Liver (tissue), 3 donors: ENCODE measurements at regions not wholly inside any gene's neighbourhood (a gene's known extent, or its start where the extent isn't known, plus 50 kb on each side); places are given as distances from the start of the nearest gene placed in this dataset.

Source experiments
- CTCF ChIP-seq: fragments of 150-350 bp; IDR thresholded peaks from 2 replicates; pipeline ENCODE4 v1.5.1; 2017; ENCODE audit warnings: improper control_type of control experiment, low read depth, low read length; ENCODE audit not compliant: missing input control
- JUND ChIP-seq, 2 donors: IDR thresholded peaks; 2 replicates each; pipeline ENCODE4 v1.6.1; 2016; ENCODE audit warnings: antibody characterized with exemption in 2 of 2
- RAD21 ChIP-seq, 2 donors: IDR thresholded peaks; 2 replicates each; pipeline ENCODE4 v1.6.1; 2016; ENCODE audit warnings: antibody characterized with exemption in 2 of 2, mild to moderate bottlenecking in 2 of 2
- TAF1 ChIP-seq: conservative IDR thresholded peaks from 2 replicates; pipeline ENCODE4 v1.6.1; 2016; ENCODE audit warnings: antibody characterized with exemption, mild to moderate bottlenecking
- TF ChIP-seq, protein P1 (sequence below): IDR thresholded peaks from 2 replicates; pipeline ENCODE4 v1.6.1; 2016; ENCODE audit warnings: antibody characterized with exemption, mild to moderate bottlenecking
- TF ChIP-seq, protein P2 (sequence below): IDR thresholded peaks from 2 replicates; pipeline ENCODE4 v1.6.1; 2016; ENCODE audit warnings: antibody characterized with exemption
- TF ChIP-seq, protein P3 (sequence below): IDR thresholded peaks from 2 replicates; pipeline ENCODE4 v1.6.1; 2016; ENCODE audit warnings: antibody characterized with exemption
- donor health status: healthy.
- donor health status: healthy.

- TF ChIP-seq CTCF, result no peak
- TF ChIP-seq, protein P1, sequence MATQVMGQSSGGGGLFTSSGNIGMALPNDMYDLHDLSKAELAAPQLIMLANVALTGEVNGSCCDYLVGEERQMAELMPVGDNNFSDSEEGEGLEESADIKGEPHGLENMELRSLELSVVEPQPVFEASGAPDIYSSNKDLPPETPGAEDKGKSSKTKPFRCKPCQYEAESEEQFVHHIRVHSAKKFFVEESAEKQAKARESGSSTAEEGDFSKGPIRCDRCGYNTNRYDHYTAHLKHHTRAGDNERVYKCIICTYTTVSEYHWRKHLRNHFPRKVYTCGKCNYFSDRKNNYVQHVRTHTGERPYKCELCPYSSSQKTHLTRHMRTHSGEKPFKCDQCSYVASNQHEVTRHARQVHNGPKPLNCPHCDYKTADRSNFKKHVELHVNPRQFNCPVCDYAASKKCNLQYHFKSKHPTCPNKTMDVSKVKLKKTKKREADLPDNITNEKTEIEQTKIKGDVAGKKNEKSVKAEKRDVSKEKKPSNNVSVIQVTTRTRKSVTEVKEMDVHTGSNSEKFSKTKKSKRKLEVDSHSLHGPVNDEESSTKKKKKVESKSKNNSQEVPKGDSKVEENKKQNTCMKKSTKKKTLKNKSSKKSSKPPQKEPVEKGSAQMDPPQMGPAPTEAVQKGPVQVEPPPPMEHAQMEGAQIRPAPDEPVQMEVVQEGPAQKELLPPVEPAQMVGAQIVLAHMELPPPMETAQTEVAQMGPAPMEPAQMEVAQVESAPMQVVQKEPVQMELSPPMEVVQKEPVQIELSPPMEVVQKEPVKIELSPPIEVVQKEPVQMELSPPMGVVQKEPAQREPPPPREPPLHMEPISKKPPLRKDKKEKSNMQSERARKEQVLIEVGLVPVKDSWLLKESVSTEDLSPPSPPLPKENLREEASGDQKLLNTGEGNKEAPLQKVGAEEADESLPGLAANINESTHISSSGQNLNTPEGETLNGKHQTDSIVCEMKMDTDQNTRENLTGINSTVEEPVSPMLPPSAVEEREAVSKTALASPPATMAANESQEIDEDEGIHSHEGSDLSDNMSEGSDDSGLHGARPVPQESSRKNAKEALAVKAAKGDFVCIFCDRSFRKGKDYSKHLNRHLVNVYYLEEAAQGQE, result no peak
- TF ChIP-seq, protein P2, sequence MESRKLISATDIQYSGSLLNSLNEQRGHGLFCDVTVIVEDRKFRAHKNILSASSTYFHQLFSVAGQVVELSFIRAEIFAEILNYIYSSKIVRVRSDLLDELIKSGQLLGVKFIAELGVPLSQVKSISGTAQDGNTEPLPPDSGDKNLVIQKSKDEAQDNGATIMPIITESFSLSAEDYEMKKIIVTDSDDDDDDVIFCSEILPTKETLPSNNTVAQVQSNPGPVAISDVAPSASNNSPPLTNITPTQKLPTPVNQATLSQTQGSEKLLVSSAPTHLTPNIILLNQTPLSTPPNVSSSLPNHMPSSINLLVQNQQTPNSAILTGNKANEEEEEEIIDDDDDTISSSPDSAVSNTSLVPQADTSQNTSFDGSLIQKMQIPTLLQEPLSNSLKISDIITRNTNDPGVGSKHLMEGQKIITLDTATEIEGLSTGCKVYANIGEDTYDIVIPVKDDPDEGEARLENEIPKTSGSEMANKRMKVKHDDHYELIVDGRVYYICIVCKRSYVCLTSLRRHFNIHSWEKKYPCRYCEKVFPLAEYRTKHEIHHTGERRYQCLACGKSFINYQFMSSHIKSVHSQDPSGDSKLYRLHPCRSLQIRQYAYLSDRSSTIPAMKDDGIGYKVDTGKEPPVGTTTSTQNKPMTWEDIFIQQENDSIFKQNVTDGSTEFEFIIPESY, result no peak
- no peak for TF ChIP-seq TAF1
- TF ChIP-seq, protein P3, sequence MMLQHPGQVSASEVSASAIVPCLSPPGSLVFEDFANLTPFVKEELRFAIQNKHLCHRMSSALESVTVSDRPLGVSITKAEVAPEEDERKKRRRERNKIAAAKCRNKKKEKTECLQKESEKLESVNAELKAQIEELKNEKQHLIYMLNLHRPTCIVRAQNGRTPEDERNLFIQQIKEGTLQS, result no peak
- no peak for TF ChIP-seq JUND (IDR thresholded peaks at IDR 0.05)
- no peak for TF ChIP-seq RAD21 (IDR thresholded peaks at IDR 0.05)
Measured at GRCh38 chr1:83055391-83056170, 943.4 kb downstream of the TTLL7 start.
